Astrocyte of the cerebellum (primary cell): ENCODE measurements at regions not wholly inside any gene's neighbourhood (a gene's known extent, or its start where the extent isn't known, plus 50 kb on each side); places are given as distances from the start of the nearest gene placed in this dataset.
"Not testable (repeated sequence)": the region's sequence is repeated elsewhere in the genome, so short reads cannot be mapped to it uniquely, and the experiment has no call there.

Experiments used
- DNase-seq: peaks from one replicate; pipeline ENCODE4 v3.0.0-alpha.2; 2011; ENCODE audit warnings: low read depth
- H3K4me3 ChIP-seq: 2 replicates; pipeline ENCODE4 v1.5.1; 2011; ENCODE audit warnings: mild to moderate bottlenecking, low read depth, low read length, moderate library complexity
- in situ Hi-C: cut with HindIII; loops from 2 replicates; pipeline ENCODE4 v1.10.0; 2017; ENCODE audit warnings: low sequenced_read_pairs
- TF ChIP-seq, protein P1 (sequence below): IDR thresholded peaks from 2 replicates; pipeline ENCODE4 v1.5.1; 2012; ENCODE audit warnings: low read length, low read depth, moderate library complexity, mild to moderate bottlenecking; ENCODE audit errors: missing control alignments

DNA sequence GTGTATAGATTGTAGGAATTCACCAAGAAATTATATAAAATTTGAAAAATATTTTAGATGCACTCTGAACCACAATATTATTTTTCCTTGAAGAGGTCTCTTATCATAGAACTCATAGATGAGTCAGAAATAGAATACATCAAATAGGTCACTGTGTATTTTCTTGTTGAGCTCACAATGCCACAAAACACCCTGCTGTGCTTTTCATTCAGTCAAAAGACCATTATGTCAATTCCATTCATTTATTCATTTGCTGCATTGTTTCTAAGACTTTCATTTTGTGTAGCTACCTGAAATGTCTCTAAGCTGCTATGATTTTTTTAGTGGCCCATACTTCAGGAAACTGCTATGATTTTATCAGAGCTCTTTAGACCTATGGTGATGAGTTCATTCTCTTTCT, 231.9 kb upstream of the AVPR1A start:
- in situ Hi-C loops, result no loop called here
- no peak for DNase-seq
- TF ChIP-seq, protein P1, sequence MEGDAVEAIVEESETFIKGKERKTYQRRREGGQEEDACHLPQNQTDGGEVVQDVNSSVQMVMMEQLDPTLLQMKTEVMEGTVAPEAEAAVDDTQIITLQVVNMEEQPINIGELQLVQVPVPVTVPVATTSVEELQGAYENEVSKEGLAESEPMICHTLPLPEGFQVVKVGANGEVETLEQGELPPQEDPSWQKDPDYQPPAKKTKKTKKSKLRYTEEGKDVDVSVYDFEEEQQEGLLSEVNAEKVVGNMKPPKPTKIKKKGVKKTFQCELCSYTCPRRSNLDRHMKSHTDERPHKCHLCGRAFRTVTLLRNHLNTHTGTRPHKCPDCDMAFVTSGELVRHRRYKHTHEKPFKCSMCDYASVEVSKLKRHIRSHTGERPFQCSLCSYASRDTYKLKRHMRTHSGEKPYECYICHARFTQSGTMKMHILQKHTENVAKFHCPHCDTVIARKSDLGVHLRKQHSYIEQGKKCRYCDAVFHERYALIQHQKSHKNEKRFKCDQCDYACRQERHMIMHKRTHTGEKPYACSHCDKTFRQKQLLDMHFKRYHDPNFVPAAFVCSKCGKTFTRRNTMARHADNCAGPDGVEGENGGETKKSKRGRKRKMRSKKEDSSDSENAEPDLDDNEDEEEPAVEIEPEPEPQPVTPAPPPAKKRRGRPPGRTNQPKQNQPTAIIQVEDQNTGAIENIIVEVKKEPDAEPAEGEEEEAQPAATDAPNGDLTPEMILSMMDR, result no peak
- no peak overlapping the region for H3K4me3 ChIP-seq

DNA sequence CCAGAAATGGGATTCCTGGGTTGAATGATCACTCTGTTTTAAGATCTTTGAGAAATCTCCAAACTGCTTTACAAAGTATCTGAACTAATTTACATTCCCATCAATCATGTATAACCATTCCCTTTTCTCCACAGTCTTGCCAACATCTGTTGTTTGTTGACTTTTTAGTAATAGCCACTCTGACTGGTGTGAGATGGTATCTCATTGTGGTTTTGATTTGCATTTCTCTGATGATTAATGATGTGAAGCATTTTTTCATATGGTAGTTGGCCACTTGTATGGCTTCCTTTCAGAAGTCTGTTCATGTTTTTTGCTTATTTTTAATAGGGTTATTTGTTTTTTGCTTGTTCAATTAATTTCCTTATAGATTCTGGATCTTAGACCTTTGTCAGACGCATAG, 211.8 kb upstream of the AVPR1A start:
- no peak overlapping the region for H3K4me3 ChIP-seq
- in situ Hi-C loops, result no loop called here
- DNase-seq, result no peak
- TF ChIP-seq, protein P1, result no peak

DNA sequence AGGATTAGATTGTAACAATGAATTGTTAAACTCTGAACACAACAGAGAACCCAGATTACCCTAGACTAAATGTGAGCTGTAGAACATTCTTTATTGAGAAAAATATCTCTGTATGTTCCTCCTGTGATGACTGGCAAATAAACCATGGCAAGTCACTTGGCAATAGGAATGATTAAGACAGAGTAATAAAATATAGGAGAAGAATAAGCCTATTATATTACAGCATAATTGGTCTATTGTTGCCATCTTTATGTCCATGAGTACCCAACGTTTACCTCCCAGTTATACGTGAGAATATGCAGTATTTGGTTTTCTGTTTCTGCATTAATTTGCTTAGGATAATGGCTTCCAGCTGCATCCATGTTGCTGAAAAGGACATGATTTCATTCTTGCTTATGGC, 211.2 kb upstream of the AVPR1A start:
- in situ Hi-C loops, result no loop called here
- no peak overlapping the region for H3K4me3 ChIP-seq
- TF ChIP-seq, protein P1, result no peak
- DNase-seq, result no peak

DNA sequence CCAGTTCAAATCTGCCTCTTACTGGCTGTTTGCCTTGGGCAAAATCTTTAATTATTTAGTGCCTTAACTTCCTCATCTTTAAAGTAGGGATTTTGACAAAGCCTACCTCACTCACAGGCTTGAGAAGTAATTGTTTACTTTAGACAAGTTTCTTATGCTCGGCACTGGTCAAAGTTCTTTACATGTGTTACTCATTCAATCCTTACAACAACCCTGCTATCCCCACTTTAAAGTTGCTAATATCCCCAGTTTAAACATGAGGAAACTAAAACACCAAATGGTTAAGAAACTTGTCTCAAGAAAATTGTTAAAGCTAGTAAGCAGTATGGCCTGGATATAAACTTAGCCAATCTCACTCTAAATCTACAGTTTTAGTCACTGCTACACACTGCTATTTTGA, 204.0 kb upstream of the AVPR1A start:
- in situ Hi-C loops, result no loop called here
- no peak for DNase-seq

DNA sequence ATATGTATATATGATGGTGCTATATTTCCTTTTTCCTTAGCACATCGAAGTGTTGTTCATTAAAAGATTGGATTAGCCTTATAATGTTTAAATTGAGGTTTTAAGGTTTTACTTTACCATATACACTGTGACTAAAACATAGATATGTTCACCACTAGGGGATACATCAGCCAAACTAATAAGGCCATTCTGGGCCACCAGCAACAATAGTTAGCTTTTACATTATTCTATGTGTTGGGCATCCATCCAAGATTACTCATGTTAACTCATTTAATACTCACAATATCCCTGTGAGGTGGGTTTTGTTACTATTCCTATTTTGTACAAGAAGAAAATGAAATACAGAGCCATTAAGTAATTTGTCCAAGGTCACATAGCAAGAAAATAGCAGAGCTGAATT, 202.6 kb upstream of the AVPR1A start:
- TF ChIP-seq, protein P1, result no peak
- in situ Hi-C loops, result no loop called here
- no peak for DNase-seq
- no peak overlapping the region for H3K4me3 ChIP-seq

More for the DNA sequence above, 204.0 kb upstream of the AVPR1A start:
- H3K4me3 ChIP-seq, result no peak overlapping the region
- TF ChIP-seq, protein P1, result no peak

DNA sequence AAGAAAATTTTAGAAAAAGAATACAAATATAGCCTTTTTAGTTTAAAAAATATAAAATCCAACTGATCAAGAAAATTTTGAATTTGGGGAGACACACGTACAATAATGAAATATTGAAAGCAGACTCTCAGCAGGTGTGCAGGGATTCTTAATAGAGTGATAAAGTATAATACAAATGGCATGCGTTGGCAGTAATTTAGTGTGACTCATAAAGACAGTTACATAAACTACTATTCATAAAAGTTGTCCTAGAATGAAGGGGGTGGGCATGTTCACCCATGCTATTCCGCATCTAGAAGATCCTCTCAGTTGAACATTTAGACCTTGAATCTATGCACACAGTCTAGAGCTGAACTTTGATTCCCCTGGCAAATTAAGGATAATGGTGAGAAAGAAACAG, 200.4 kb upstream of the AVPR1A start:
- TF ChIP-seq, protein P1, result no peak
- in situ Hi-C loops, result no loop called here
- DNase-seq, result no peak
- H3K4me3 ChIP-seq, result no peak overlapping the region

DNA sequence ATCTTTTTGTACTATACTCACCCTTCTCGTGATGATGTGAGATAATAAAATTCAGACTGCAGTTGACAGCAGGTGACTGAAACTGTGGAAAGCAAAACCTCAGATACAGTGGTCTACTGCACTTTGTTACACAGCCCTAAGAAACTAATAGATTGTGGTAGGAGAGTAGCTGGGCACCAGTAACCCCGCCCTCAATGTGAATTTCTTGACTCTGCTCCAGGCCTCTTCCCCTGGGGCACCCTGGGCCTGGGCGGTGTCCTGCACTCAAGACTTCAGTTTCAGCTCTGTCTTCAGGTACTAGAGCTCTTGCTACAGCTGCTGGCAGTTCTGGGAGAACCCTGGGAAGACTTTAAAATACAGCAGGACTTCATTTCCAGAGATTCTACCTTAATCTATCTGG, 197.6 kb upstream of the AVPR1A start:
- in situ Hi-C loops, result no loop called here
- DNase-seq, result no peak

DNA sequence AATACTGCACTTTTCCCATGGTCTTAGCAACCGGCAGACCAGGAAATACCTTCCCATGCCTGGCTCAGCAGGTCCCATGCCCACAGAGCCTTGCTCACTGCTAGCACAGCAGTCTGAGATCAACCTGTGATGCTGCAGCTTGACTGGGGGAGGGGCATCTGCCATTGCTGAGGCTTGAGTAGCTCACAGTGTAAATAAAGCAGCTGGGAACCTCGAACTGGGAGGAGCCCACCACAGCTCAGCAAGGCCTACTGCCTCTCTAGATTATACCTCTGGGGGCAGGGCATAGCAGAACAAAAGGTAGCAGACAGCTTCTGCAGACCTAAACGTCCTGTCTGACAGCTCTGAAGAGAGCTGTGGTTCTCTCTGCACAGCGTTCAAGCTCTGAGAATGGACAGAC, 186.2 kb upstream of the AVPR1A start:
- in situ Hi-C loops, H3K4me3 ChIP-seq, DNase-seq: not testable (repeated sequence)

More for the DNA sequence above, 197.6 kb upstream of the AVPR1A start:
- no peak overlapping the region for H3K4me3 ChIP-seq
- TF ChIP-seq, protein P1, result no peak
